ENCODE measurements at regions not wholly inside any gene's neighbourhood (a gene's known extent, or its start where the extent isn't known, plus 50 kb on each side); places are given as distances from the start of the nearest gene placed in this dataset.
A peak's percentile ranks its signal among the peaks of the same experiment; 100 is the strongest.

GRCh38 chr6:125439512-125439911 lies 137.7 kb upstream of the HDDC2 start:
- WGBS, 2 donors (ENCODE audit: low coverage in 1 of 2) = 90 to 100% methylated on average over 1 of the region's 1 CpG
- Histone ChIP-seq H3K36me3 (no peaks in the 10 kb centered on the region), H3K27me3 (no peaks in the 10 kb centered on the region), H3K27ac (no peak overlapping the region), H3K9me3 (no peaks in the 10 kb centered on the region), H3K4me1 (no peaks in the 10 kb centered on the region), H3K4me3 (no peak overlapping the region)
- TF ChIP-seq POLR2A (IDR thresholded peaks at IDR 0.05) (no peak), CTCF (IDR thresholded peaks at IDR 0.05) (no peak), POLR2AphosphoS5 (IDR thresholded peaks at IDR 0.05) (no peak), EP300 (IDR thresholded peaks at IDR 0.05) (no peak)
- ATAC-seq = no peak

- no peak for TF ChIP-seq POLR2A (IDR thresholded peaks at IDR 0.05)
- TF ChIP-seq EP300 (IDR thresholded peaks at IDR 0.05) = no peak
- no peak for TF ChIP-seq POLR2AphosphoS5 (IDR thresholded peaks at IDR 0.05)
- TF ChIP-seq CTCF (IDR thresholded peaks at IDR 0.05) = no peak
- 26 to 39% methylated on average over 6 to 8 of the region's 16 CpGs for WGBS, 2 donors (ENCODE audit: low coverage in 1 of 2)
- peak; percentile 46 for ATAC-seq
- H3K4me1 ChIP-seq = no peaks in the 10 kb centered on the region
- H3K27ac ChIP-seq = peak overlapping the region in 2 of 4 donors; percentile 5 to 41
- H3K36me3 ChIP-seq = no peaks in the 10 kb centered on the region
- no peaks in the 10 kb centered on the region for H3K27me3 ChIP-seq
- no peak overlapping the region for H3K4me3 ChIP-seq
- H3K9me3 ChIP-seq = peaks cover 0 to 6% (median 0%) of the 10 kb centered on the region in 3 donors
These were observed 142.5 kb upstream of the HDDC2 start for GRCh38 chr6:125444006-125444923.

GRCh38 chr6:125445054-125445453 lies 143.3 kb upstream of the HDDC2 start:
- no peak for TF ChIP-seq POLR2A (IDR thresholded peaks at IDR 0.05)
- H3K36me3 ChIP-seq = no peaks in the 10 kb centered on the region
- no peak for ATAC-seq
- H3K4me3 ChIP-seq = no peak overlapping the region
- H3K4me1 ChIP-seq = no peaks in the 10 kb centered on the region
- WGBS, 2 donors (ENCODE audit: low coverage in 1 of 2) = 65 to 89% methylated on average over 5 to 7 of the region's 8 CpGs
- H3K9me3 ChIP-seq = peaks cover 0 to 13% (median 0%) of the 10 kb centered on the region in 3 donors
- no peaks in the 10 kb centered on the region for H3K27me3 ChIP-seq
- peak overlapping the region in 1 of 4 donors; percentile 36 for H3K27ac ChIP-seq

- no peaks in the 10 kb centered on the region for H3K27me3 ChIP-seq
- WGBS, 2 donors (ENCODE audit: low coverage in 1 of 2) = 74 to 92% methylated on average over 3 to 5 of the region's 5 CpGs
- no peaks in the 10 kb centered on the region for H3K36me3 ChIP-seq
- no peak overlapping the region for H3K27ac ChIP-seq
- no peak for TF ChIP-seq POLR2A (IDR thresholded peaks at IDR 0.05)
- TF ChIP-seq POLR2AphosphoS5 (IDR thresholded peaks at IDR 0.05) = no peak
- peaks cover 0 to 13% (median 0%) of the 10 kb centered on the region in 3 donors for H3K9me3 ChIP-seq
- no peak overlapping the region for H3K4me3 ChIP-seq
- no peaks in the 10 kb centered on the region for H3K4me1 ChIP-seq
- no peak for ATAC-seq
These were observed 144.2 kb upstream of the HDDC2 start for GRCh38 chr6:125446011-125446410.

- H3K4me1 ChIP-seq = no peaks in the 10 kb centered on the region
- H3K27me3 ChIP-seq = no peaks in the 10 kb centered on the region
- peaks cover 0 to 32% (median 0%) of the 10 kb centered on the region in 3 donors for H3K9me3 ChIP-seq
- no peak for ATAC-seq
- no peaks in the 10 kb centered on the region for H3K36me3 ChIP-seq
- TF ChIP-seq POLR2A (IDR thresholded peaks at IDR 0.05) = no peak
- no peak for TF ChIP-seq CTCF (IDR thresholded peaks at IDR 0.05)
- TF ChIP-seq POLR2AphosphoS5 (IDR thresholded peaks at IDR 0.05) = no peak
- no peak for TF ChIP-seq EP300 (IDR thresholded peaks at IDR 0.05)
- H3K27ac ChIP-seq = no peak overlapping the region
- 39 to 43% methylated on average over 2 of the region's 2 CpGs for WGBS, 2 donors (ENCODE audit: low coverage in 1 of 2)
- H3K4me3 ChIP-seq = no peak overlapping the region
These were observed 150.0 kb upstream of the HDDC2 start for GRCh38 chr6:125451750-125452149.

- Histone ChIP-seq H3K36me3 (no peaks in the 10 kb centered on the region), H3K9me3 (peaks cover 0 to 32% (median 0%) of the 10 kb centered on the region in 3 donors), H3K27me3 (no peaks in the 10 kb centered on the region), H3K4me3 (no peak overlapping the region), H3K4me1 (no peaks in the 10 kb centered on the region), H3K27ac (no peak overlapping the region)
- no peak for ATAC-seq
- TF ChIP-seq POLR2AphosphoS5 (IDR thresholded peaks at IDR 0.05) (no peak), EP300 (IDR thresholded peaks at IDR 0.05) (no peak)
- 100% methylated on average over 1 of the region's 4 CpGs; no CpG with 5 or more reads in 1 of the 2 donors for WGBS, 2 donors (ENCODE audit: low coverage in 1 of 2)
These were observed 151.7 kb upstream of the HDDC2 start for GRCh38 chr6:125453516-125453915.
